Natural killer cell (primary cell): ENCODE measurements at regions not wholly inside any gene's neighbourhood (a gene's known extent, or its start where the extent isn't known, plus 50 kb on each side); places are given as distances from the start of the nearest gene placed in this dataset.
"Not testable (repeated sequence)": the region's sequence is repeated elsewhere in the genome, so short reads cannot be mapped to it uniquely, and the experiment has no call there.

Source experiments
- ATAC-seq, 3 donors: fragments of 150-1000 bp in 2 of 3; fragments of 200-7000 bp in 1 of 3; cut with Tn5 transposase; 1 replicate in 1 of 3; 2 replicates in 2 of 3; pipeline ENCODE4 v1.10.0; 2021; ENCODE audit warnings: mild to moderate bottlenecking in 2 of 3, moderate library complexity in 2 of 3
- DNase-seq, 2 donors: peaks; one replicate each; pipeline versions ENCODE4 v3.0.0 to v3.0.0-alpha.2; 2013 to 2021; ENCODE audit warnings: mixed read lengths in 1 of 2
- H3K27ac ChIP-seq: one replicate; pipeline ENCODE4 v1.5.1; 2013; ENCODE audit warnings: mild to moderate bottlenecking, low read length
- H3K27me3 ChIP-seq: one replicate; pipeline ENCODE4 v1.6.1; 2013; ENCODE audit warnings: low read length; ENCODE audit not compliant: control insufficient read depth, insufficient read depth
- H3K36me3 ChIP-seq: one replicate; pipeline ENCODE4 v1.6.1; 2013; ENCODE audit warnings: low read length; ENCODE audit not compliant: control insufficient read depth, insufficient read depth
- H3K4me1 ChIP-seq: one replicate; pipeline ENCODE4 v1.6.1; 2013; ENCODE audit warnings: low read length; ENCODE audit not compliant: control insufficient read depth, insufficient read depth
- H3K4me3 ChIP-seq: one replicate; pipeline ENCODE4 v1.5.1; 2013; ENCODE audit warnings: low read length
- H3K9me3 ChIP-seq: one replicate; pipeline ENCODE4 v1.6.1; 2013; ENCODE audit warnings: low read length; ENCODE audit not compliant: control insufficient read depth, insufficient read depth
- H3K27ac Mint-ChIP-seq, 2 donors: one replicate each; pipeline ENCODE4 v1.8.0; 2022; ENCODE audit warnings: mild to moderate bottlenecking in 2 of 2, mixed read lengths in 2 of 2, moderate library complexity in 1 of 2
- H3K27me3 Mint-ChIP-seq, 2 donors: one replicate each; pipeline ENCODE4 v1.8.0; 2022; ENCODE audit warnings: low read depth in 2 of 2, mixed read lengths in 2 of 2
- H3K36me3 Mint-ChIP-seq: one replicate; pipeline ENCODE4 v1.8.0; 2022; ENCODE audit warnings: mixed read lengths
- H3K4me1 Mint-ChIP-seq, 2 donors: one replicate each; pipeline ENCODE4 v1.8.0; 2022; ENCODE audit warnings: mixed read lengths in 2 of 2
- H3K4me3 Mint-ChIP-seq: one replicate; pipeline ENCODE4 v1.8.0; 2022; ENCODE audit warnings: mild to moderate bottlenecking, moderate library complexity, mixed read lengths
- H3K9me3 Mint-ChIP-seq, 2 donors: one replicate each; pipeline ENCODE4 v1.8.0; 2022; ENCODE audit warnings: mixed read lengths in 2 of 2
- WGBS: methylation state at CpG from one replicate; pipeline ENCODE4 v1.1.7; 2013; ENCODE audit warnings: missing lambda C conversion rate; ENCODE audit not compliant: insufficient coverage; 5-methylcytosine and 5-hydroxymethylcytosine counted together
- intact Hi-C: fragments of 100-400 bp; cut with micrococcal nuclease; formaldehyde crosslinking; loops from one replicate; pipeline ENCODE4 v1.14.2; 2022
- TF ChIP-seq, protein P1 (sequence below): fragments of 200-600 bp; IDR thresholded peaks from one replicate; pipeline ENCODE4 v1.8.0; 2022; ENCODE audit warnings: antibody characterized with exemption

GRCh38 chr5:101288633-101289032 is 385.6 kb upstream of the ST8SIA4 start:
- 90% methylated on average over 6 of the region's 7 CpGs for WGBS
- Histone ChIP-seq H3K4me1 (no peaks in the 10 kb centered on the region), H3K27me3 (no peaks in the 10 kb centered on the region), H3K9me3 (no peaks in the 10 kb centered on the region), H3K4me3 (no peak overlapping the region), H3K36me3 (no peaks in the 10 kb centered on the region), H3K27ac (no peak overlapping the region)
- ATAC-seq (no peak), DNase-seq (no peak)
- intact Hi-C loops, result no loop called here
- TF ChIP-seq, protein P1, sequence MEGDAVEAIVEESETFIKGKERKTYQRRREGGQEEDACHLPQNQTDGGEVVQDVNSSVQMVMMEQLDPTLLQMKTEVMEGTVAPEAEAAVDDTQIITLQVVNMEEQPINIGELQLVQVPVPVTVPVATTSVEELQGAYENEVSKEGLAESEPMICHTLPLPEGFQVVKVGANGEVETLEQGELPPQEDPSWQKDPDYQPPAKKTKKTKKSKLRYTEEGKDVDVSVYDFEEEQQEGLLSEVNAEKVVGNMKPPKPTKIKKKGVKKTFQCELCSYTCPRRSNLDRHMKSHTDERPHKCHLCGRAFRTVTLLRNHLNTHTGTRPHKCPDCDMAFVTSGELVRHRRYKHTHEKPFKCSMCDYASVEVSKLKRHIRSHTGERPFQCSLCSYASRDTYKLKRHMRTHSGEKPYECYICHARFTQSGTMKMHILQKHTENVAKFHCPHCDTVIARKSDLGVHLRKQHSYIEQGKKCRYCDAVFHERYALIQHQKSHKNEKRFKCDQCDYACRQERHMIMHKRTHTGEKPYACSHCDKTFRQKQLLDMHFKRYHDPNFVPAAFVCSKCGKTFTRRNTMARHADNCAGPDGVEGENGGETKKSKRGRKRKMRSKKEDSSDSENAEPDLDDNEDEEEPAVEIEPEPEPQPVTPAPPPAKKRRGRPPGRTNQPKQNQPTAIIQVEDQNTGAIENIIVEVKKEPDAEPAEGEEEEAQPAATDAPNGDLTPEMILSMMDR, result no peak
- Mint-ChIP-seq H3K36me3 (no peaks in the 10 kb centered on the region), H3K27me3 (no peaks in the 10 kb centered on the region), H3K27ac (no peak overlapping the region), H3K4me1 (no peaks in the 10 kb centered on the region), H3K4me3 (no peak overlapping the region), H3K9me3 (peaks cover 9 to 13% of the 10 kb centered on the region in 2 donors)

DNA sequence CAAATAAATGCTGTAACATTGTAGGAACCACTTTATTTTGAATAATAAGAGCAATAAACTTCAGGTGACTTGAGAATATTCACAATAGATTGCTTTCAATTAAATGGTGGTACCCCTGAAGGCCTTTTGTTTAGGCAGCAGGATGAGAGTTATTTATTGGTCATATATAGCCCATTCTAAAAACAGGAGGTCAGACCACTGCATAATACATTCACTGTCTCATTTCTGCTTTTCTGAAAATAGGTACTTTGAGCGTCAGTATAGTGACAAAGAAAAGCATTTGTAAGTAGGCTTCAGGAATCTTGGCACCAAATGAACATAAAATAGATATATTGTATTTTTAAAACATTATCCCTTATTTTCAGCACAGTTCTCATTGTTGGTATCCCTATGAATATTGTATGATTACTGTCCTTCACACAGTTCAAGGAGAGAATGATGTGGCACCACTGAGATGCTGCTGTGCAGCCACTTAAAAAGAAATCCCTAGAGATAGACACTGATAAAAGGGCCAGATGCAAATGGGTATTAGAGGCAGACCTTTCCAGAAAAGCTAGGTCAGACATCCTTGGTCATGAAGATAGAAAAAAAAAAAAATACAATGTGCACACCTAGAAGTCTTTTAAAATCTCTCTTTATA is 381.8 kb upstream of the ST8SIA4 start:
- DNase-seq (no peak), ATAC-seq (no peak)
- TF ChIP-seq, protein P1, result no peak
- Mint-ChIP-seq H3K27ac (no peak overlapping the region), H3K9me3 (peaks cover 7 to 9% of the 10 kb centered on the region in 2 donors), H3K36me3 (no peaks in the 10 kb centered on the region), H3K4me1 (no peaks in the 10 kb centered on the region), H3K4me3 (no peak overlapping the region), H3K27me3 (no peaks in the 10 kb centered on the region)
- Histone ChIP-seq H3K36me3 (no peaks in the 10 kb centered on the region), H3K4me3 (no peak overlapping the region), H3K27me3 (no peaks in the 10 kb centered on the region), H3K27ac (no peak overlapping the region), H3K4me1 (no peaks in the 10 kb centered on the region), H3K9me3 (no peaks in the 10 kb centered on the region)
- intact Hi-C loops, result no loop called here
- WGBS, result no CpG with 5 or more reads among the region's 1 CpG

- DNase-seq, H3K9me3 Mint-ChIP-seq, H3K4me1 Mint-ChIP-seq, H3K4me3 Mint-ChIP-seq, H3K36me3 ChIP-seq, H3K27ac ChIP-seq, H3K27me3 ChIP-seq, H3K27ac Mint-ChIP-seq, intact Hi-C loops, H3K9me3 ChIP-seq, H3K36me3 Mint-ChIP-seq, H3K4me1 ChIP-seq, H3K27me3 Mint-ChIP-seq, H3K4me3 ChIP-seq, ATAC-seq: not testable (repeated sequence)
- 93% methylated on average over 3 of the region's 3 CpGs for WGBS
Observed at GRCh38 chr5:101283938-101284337, 380.9 kb upstream of the ST8SIA4 start.

DNA sequence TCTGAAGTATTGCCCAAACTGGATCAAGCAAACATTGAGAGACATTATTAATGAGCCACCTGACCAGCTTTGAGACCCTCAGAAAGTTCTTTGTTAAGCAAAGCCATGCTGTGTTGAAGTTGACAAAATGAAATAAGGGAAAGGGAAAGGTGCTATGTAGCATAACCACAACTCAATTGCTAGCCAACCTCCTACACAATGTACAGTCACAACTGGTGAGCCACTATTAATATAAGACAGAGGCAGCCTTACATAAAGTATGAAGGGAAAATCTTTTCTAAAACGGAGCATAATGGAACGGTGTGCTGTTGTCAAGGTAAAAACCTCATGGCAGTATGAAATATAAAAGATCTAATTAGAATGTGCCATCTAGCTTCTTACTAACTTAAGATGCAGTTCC is 375.8 kb upstream of the ST8SIA4 start:
- H3K9me3 ChIP-seq, result no peaks in the 10 kb centered on the region
- no peak overlapping the region for H3K27ac ChIP-seq
- no peaks in the 10 kb centered on the region for H3K36me3 Mint-ChIP-seq
- H3K27me3 Mint-ChIP-seq, result no peaks in the 10 kb centered on the region
- no peaks in the 10 kb centered on the region for H3K9me3 Mint-ChIP-seq
- no peaks in the 10 kb centered on the region for H3K27me3 ChIP-seq
- H3K4me1 Mint-ChIP-seq, result no peaks in the 10 kb centered on the region
- H3K4me1 ChIP-seq, result no peaks in the 10 kb centered on the region
- H3K36me3 ChIP-seq, result no peaks in the 10 kb centered on the region
- H3K27ac Mint-ChIP-seq, result no peak overlapping the region
- ATAC-seq (no peak), DNase-seq (no peak)
- 90% methylated on average over 2 of the region's 2 CpGs for WGBS
- intact Hi-C loops, result no loop called here
- H3K4me3 Mint-ChIP-seq, result no peak overlapping the region
- TF ChIP-seq, protein P1, result no peak
- H3K4me3 ChIP-seq, result no peak overlapping the region
